Glomerular visceral epithelial cell (primary cell): ENCODE measurements at regions not wholly inside any gene's neighbourhood (a gene's known extent, or its start where the extent isn't known, plus 50 kb on each side); places are given as distances from the start of the nearest gene placed in this dataset.

Experiments used
- DNase-seq: peaks from one replicate; pipeline ENCODE4 v3.0.0-alpha.2; 2016; ENCODE audit errors: extremely low spot score

DNA sequence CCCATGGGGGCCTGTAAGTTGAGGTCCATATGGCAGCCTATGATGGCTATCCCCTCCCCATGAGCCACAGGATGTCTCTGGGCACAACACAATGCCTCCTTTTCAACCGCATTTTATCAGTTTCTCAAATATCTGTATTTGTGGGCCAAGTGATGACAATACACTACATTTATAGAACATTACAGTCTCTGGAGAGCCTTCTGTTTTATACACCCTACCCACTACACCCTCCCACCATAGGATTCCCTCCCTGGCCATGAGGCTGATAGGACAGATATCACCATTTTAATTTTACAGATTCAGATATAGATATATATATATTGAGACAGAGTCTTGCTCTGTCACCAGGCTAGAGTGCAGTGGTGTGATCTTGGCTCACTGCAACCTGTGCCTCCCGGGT is 236.8 kb downstream of the ENC1 start:
- no peak for DNase-seq

DNA sequence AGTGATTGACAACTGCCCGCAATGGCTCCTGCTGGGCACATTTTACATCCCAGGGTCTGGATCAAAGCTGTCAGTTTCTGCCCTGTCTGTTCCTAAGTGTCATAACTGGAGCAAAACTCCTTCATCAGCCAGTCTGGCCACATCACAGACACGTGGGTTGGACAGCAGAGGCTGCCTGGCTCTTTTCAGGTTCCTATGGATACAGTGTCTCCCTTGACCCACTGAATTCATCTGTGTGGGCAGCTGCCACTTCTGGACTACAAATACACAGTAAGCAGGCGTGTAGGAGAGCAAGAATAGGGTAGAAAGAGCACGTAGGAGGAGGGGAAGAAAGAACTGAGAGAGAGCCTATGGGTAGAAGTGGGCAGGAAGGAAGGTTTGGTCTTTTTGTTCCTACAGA is 238.0 kb downstream of the ENC1 start:
- no peak for DNase-seq

DNA sequence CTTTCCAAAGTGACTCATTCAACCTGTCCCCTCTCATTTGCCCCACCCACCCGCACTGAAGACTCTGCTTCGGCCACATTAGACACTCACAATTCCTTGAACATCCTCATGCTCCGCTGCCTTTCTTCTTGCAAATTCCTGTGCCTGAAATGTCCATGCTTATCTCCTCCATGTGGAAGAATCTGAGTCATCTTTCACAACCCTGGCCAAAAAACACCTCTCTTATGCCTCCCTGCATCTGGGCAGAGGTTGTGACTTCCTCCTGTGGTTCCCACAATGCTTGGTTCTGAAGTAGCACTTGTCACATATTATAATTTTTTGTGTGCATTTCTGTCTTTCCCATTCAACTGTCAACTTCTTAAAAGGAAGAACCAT is 238.6 kb downstream of the ENC1 start:
- DNase-seq, result peak; percentile 85

DNA sequence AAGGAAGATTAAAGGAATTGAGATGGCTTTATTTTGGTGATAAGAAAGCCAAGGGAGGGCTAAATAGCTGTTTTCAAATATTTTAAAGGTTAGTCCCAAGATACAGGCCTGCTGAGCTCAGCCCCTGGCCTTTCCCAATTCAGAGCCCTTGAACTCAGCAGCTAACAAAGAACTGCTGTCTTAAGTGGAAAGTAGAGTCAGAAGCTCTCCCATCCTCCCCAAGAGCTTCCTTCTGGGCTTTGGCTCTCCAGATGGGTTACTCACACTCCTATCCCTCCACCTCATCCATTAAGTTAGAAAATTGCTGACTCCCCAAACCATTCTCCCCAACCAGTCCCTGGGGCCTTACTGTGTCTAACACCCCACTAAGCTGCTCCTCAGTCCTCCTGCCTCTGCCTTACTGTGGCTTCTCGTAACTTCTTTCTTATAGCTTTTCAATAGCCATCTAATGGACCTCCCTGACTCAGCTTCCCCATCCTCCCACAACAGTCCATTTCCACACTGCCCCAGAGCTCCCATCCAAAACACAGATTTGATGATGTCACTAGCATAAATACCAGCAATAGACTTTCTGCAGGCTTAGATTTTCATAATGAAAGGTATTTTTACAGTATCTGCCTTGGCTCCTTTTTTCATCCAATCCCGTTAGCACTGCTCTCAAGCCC is 239.1 kb downstream of the ENC1 start:
- no peak for DNase-seq

DNA sequence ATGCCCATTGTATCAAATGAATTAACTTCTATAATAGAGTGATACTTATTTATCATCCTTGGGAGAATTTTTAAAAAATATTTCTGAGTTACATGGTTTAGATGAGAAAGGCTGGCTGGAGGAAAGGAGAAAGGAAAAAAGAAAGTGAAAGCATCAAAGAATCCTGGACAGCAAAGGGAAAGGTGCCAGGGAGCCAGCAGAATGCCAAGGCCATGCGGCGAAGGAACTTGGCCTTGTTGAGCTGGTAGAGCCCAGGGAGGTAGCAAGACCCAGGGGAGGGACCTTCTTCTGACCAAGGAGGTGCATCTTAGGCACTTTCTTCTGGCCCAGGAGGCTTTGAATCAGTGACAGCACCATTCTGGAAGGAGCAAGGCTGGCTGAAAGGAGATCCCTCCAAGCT is 240.5 kb downstream of the ENC1 start:
- DNase-seq, result no peak

DNA sequence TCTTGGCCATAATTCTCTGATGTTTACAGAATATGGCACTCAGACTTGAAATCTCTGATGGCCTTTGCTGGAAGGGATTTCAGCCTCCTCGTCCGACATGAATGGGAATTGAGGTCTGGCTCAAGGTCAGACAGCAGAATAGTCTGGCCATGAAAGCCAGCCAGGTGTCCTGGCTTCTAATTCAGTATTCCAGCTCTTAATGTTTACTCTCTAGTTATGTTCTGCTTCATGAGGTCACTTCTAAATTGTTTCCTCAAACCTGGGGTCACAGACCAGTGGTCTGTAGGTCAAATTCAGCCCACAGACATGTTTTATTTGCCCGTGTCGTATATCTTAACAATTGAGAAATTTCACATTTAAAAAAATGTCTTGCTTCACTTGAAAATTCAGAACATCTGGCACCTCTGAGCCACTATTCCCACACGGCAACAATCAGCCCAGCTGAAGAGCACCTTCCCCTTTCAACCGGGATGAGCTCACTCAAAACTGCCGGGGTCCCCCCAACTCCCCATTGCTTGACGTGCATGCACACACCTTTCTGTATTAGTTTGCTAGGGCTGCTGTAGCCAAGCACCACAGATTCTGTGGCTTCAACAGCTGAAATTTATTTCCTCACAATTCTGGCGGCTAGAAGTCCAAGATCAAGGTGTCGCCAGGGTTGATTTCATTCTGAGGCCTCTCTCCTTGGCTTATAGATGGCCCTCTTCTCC is 243.5 kb downstream of the ENC1 start:
- DNase-seq, result peak; percentile 30

DNA sequence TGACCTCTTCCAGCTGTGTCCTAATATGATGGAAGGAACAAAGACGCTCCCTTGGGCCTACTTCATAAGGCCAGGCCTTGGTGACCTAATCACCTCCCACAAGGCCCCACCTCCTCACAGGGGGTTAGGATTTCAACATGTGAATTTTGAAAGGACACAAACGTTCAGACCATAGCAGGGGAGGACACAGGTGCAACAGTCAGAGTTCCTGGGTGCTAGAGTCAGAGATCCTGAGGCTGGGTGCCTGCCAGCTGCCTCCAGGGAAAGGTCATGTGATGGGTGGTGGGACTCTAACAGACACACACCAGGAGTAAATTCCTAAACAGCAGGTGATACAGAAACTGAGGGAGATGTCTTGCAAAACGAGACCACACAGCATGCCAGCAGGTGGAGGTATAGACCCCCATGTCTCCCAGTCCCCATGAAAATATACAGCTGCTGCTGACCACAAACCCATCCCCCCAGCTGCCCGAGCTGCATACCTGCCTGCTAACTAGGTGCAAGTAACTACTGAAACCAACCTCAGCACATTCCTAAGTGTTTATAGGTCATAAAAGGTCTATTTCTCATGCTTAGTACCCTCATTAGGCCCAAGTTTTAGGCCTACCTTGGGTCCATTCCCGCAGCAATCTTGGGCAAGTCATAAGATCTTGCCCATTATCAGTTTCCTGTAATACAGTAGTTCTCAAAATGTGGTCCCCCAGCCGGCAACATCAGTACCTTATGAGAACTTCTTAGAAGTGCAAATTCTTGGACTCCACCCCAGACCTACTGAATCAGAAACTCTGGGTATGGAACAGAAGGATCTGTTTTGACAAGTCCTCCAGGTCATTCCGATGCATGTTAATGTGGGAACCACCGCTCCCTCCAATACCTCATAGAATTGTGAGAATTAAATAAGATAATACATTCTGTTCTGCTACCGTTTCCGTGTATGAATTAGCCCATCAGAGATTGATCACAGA is 245.3 kb downstream of the ENC1 start:
- peak; percentile 92 for DNase-seq

DNA sequence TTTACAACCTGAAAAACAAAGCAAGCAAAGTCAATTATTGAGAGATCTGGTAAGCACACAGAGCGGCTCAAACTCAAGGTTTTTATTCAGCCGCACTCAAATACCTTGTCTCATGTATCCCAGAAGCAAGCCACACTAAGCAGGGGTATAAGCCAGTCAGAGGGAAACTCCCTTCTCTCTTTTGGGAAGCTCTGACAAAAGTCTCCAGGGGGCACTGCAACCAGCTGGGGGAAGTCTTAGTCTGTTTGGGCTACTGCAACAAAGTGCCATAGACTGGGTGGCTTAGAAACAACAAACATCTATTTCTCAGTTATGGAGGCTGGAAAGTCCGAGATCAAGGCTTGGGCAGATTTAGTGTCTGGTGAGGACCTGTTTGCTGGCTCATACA is 246.0 kb downstream of the ENC1 start:
- DNase-seq, result no peak

DNA sequence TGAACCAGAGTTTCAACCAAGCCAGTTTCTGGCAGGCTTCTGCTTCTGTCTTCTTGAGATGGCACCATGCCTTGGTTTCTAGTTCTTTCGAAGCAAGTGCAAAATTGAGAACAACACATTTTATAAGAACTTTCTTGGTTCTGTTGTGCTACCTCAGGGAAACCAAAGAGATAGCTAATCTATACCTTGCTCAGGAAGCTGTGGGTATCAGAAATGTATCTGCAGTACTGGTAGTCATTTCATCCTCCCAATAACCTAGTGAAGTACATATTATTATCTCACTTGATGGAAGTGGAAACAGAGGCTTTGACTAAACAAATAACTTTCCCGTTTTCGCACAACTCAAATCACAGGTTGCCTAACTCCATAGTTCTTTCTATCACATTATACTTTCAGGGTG is 246.6 kb downstream of the ENC1 start:
- DNase-seq, result no peak

DNA sequence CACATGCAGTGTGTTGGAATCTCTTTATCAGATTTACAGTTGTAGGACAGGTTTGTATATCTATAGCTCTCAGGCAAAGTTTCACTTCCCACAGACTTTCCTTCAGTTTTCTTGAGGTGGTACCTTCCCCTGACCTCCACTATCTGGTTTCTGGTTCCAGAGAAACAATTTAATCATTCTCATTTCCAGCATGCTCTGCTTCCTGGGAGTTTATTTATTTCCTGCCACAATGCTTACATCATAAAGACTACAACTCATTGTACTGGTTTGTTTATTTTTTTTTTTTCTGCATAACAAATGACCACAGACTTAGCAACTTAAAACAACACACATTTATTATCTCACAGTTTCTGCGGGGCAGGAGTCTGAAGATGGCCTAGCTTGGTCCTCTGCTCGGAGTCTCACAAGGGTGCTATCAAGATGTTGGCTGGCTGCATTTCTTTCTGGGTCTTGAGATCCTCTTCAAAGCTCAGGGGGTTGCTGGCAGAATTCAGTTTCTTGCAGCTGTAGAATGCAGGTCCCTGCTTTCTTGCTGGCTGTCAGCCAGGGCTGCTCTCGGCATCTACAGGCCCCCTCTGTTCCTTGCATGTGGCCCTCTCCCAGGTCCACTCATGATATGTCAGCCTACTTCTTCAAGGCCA is 247.7 kb downstream of the ENC1 start:
- DNase-seq, result no peak

DNA sequence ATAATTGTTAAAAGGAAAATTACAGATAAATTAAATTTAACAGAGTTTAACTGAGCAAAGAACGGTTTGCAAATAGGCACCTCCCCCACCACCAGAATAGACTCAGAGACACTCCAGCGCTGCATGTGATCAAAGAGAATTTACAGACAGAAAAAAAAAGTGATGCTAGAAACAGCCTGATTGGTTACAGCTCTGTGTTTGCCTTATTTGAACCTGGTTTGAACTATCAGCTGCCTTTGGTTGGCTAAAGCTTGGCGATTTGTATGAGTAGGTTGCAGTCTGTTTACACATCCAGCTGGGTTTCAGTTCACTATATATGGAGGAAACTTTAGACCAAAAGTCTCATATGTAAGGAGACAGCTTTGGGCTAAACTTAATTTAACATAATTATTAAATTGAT is 249.1 kb downstream of the ENC1 start:
- DNase-seq, result no peak

DNA sequence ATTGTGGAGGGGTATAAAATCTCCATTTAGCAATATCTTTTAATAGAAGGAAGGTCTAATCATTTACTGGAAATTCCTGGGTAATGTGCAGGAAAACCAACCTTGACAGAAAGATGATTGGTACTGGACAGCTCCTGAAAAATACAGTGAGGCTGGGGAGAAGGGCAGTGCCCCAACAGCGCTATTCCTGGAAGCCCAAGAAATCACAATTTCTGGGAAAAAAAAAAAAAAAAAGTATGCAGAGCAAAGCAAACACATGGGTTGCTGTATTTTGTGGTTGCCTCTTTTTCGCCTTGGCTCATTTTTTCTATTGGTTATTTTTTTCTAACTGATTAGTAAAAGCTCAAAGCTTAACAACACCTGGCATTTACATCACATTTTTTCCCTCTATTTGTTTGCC is 249.7 kb downstream of the ENC1 start:
- no peak for DNase-seq

DNA sequence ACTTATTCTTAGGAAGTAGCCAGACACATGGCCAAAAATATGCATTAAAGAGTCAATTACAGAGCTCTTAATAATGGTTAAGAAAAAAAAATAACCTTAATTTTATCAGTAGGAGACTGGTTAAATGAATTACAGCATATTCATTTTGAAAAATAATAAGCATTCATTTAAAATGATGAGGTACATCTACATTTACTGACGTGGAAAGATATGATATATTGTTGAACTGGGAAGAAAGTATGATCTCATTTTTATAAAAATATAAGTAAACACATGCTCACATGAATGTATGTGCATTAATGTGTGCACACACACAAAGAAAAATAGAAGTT is 250.3 kb downstream of the ENC1 start:
- no peak for DNase-seq

DNA sequence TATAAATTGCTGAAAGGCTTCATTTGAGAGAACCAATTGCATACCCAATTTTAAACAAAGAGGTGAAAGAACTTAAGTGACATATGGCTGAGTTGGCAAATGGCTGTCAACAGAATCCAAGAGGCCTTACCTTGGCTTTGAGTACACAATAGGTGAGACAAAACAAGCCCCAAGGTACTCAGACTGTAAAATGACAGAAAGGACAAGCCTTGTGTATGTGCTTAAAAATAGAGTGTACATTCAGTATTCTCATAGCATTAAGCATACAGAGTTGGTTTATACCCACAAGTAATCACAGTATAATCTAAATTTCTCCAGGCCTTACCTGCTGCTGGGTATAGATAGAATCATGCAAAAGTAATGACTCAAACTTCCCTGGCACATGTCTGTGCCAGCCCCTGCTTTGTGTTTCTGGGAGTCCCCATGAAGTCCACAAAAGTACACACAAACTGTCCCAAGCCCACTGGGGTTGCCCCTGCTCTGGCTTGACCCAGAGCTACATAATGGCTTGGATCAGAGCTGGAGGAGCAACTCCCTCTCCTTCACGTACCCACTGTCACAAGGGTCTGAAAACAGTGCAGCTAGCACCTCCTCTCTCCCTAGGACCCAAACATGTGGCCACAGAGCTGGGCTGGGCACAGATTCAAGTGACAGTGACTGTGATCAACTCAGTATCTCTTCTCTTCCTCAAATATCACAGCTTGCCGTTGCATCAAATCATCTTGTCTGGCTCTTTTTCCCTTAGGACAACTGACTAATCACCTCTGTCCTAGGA is 250.8 kb downstream of the ENC1 start:
- no peak for DNase-seq

DNA sequence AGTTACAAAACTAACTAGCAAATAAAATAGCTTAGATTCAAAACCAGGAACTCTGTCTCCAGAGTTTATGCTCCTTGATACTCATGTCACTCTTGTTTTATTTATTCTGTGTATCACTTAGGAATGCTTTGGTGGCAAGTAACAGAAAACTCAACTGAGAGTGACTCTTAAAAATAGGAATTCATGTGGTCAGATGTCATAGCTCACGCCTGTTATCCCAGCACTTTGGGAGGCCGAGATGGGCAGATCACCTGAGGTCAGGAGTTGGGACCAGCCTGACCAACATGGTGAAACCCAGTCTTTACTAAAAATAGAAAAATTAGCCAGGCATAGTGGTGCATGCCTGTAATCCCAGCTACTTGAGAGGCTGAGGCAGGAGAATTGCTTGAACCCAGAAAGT is 252.1 kb downstream of the ENC1 start:
- DNase-seq, result peak; percentile 59

DNA sequence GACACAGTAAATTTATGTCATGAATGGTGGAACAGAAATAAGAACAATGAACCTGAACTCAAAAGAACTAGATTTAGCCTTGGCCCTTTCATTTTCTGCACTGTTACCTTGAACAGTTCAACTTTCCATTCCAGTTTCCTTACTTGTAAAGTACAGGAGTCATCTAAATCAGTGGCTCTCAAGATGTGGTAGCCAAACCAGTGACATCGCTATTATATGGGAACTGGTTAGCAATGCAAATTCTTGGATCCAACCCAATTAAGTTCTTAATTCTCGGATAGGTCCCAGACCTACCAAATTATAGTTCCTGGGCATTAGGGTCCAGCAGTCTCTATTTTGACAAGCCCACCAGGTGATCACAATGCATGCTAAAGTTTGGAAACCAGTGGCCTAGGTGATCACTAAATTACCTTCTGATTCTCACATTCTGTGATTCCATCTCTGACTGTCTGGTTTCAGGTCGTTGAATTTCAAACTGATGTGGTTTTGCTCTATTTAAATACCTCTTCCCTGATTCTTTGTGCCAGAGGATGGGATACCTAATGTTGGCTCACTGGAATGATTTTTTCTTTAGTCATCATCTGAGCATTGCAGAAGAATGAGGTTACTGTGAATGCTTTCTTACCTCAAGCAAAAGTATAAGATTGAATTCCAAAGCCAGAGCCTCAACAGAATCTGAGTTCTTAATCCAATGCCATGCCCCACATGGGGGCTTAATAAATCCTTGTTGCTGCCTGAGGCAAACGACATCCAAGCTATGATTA is 253.8 kb downstream of the ENC1 start:
- peak; percentile 90 for DNase-seq

DNA sequence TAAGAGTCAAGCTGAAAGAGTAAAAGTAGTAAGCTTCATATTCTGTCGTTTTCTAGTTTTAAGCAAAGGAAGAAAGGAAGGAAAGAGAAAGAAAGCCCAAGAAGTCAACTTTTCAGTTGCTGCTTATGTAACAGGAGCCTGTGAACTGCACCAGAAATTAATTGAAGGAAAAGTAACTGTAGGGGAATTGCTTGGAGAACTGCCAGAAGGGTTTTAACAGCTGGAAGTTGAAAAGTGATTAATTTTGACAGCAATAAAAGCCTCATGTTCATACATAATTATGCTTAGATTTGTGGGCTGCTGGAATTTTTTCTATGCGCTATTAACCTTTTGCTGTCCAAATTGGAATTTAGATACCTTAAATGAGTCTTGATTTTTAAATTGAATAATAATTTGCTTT is 255.7 kb downstream of the ENC1 start:
- DNase-seq, result peak; percentile 36

DNA sequence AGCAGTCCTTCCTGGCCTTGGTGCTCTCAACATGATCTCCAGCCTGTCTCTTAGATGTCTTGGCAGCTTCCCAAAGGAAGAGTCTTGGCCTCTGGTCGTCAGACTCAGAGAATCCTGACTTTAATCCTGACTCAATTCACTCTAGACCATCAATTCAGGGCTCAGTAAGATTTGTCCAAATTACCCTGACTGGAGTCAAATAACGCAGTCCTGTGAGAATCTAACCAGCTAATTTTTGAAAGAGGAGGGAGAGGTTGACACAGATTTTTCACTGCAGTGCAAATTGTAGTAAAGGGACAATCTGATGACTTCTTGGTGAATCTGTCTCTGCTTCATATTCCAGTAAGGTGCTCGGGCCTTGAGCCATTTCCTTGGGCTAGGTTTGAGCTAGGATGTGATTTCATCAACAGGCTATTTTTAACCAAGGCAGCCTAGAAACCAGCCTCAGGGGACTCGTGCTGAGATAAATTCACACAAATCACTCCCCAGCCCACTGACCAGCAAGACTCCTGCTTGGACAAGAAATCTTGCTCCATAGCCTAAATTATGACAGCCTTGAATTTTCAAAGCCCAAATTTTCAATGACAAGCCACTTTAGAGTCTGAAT is 257.4 kb downstream of the ENC1 start:
- peak; percentile 24 for DNase-seq

DNA sequence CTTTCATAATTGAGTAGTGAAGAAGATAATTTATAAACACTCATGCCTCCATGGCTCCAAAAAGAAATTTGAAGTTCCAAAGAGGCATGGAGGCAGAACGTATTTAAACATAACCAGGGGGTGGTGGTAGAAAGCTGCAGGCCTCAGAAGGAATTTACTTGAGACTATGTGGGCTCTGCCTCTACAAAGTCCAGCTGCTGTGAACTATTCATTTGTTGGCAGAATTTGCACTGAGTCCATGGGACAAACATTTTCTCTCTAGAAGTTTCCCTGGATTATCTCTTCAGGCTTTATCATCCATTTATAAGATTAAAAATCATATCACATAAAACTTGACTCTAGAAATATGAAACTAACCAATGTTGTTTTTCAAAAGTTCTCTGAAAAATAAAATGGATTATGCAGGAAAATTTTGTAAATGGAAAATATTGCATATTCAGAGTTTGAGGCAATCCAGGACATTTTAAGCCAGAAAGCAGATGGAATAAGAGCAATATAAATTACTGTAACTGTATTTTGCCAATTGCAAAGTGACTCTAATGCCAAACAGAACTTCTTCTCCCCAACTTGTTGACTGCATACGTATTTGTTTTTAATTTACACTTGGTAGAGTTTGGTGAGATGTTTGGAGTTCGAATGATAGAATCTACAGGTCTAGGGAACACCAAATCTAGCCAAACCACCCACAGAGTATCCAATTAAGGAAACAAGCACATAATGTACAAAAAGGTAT is 258.2 kb downstream of the ENC1 start:
- no peak for DNase-seq

DNA sequence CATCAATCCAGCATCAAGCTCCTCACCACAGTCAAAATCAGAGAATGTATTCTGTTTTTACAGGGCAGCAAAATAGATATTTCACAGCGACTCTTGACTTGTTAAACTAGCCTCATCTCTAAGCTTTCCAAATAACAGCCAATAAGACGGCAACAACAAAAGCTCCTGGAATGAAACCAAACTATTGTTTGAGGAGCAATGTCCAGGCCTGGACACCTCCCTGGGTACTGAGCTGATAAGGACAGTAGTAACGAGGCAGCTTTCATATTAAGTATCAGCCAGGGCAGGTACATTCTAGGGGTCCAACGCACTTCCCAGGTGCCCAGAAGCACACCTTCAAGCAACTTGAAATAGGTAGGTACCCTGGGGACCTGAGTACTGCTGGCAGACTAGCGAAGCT is 260.3 kb downstream of the ENC1 start:
- no peak for DNase-seq
